ENCODE measurements at regions not wholly inside any gene's neighbourhood (a gene's known extent, or its start where the extent isn't known, plus 50 kb on each side); places are given as distances from the start of the nearest gene placed in this dataset.

- TF ChIP-seq CTCF (IDR thresholded peaks at IDR 0.05) (no peak), POLR2A (IDR thresholded peaks at IDR 0.05) (no peak)
Measured at GRCh38 chrX:115452251-115452650, 108.7 kb upstream of the PLS3 start.

Data from stomach (tissue), 4 donors.